ENCODE measurements at regions not wholly inside any gene's neighbourhood (a gene's known extent, or its start where the extent isn't known, plus 50 kb on each side); places are given as distances from the start of the nearest gene placed in this dataset.

- no peak for DNase-seq (ENCODE audit: low read depth, low spot score)
Observed at GRCh38 chr3:63026722-63027121, 151.5 kb upstream of the CADPS start.

GRCh38 chr3:63029326-63029725 is 154.1 kb upstream of the CADPS start:
- in situ Hi-C loops (cut with HindIII; ENCODE audit: low pct_unique_long_range_greater_than_20kb, low sequenced_read_pairs), result no loop called here
- DNase-seq (ENCODE audit: low read depth, low spot score), result no peak

More at GRCh38 chr3:63026722-63027121, 151.5 kb upstream of the CADPS start:
- in situ Hi-C loops (cut with HindIII; ENCODE audit: low pct_unique_long_range_greater_than_20kb, low sequenced_read_pairs), result no loop called here

GRCh38 chr3:63029921-63030320 is 154.7 kb upstream of the CADPS start:
- in situ Hi-C loops (cut with HindIII; ENCODE audit: low pct_unique_long_range_greater_than_20kb, low sequenced_read_pairs), result no loop called here
- DNase-seq (ENCODE audit: low read depth, low spot score), result no peak

GRCh38 chr3:63030666-63031065 is 155.4 kb upstream of the CADPS start:
- in situ Hi-C loops (cut with HindIII; ENCODE audit: low pct_unique_long_range_greater_than_20kb, low sequenced_read_pairs), result no loop called here
- no peak for DNase-seq (ENCODE audit: low read depth, low spot score)

GRCh38 chr3:63032881-63033280 is 157.7 kb upstream of the CADPS start:
- no peak for DNase-seq (ENCODE audit: low read depth, low spot score)
- in situ Hi-C loops (cut with HindIII; ENCODE audit: low pct_unique_long_range_greater_than_20kb, low sequenced_read_pairs), result no loop called here

GRCh38 chr3:63034101-63034500 is 158.9 kb upstream of the CADPS start:
- no peak for DNase-seq (ENCODE audit: low read depth, low spot score)
- in situ Hi-C loops (cut with HindIII; ENCODE audit: low pct_unique_long_range_greater_than_20kb, low sequenced_read_pairs), result no loop called here

GRCh38 chr3:63037116-63037515 is 161.9 kb upstream of the CADPS start:
- no peak for DNase-seq (ENCODE audit: low read depth, low spot score)
- in situ Hi-C loops (cut with HindIII; ENCODE audit: low pct_unique_long_range_greater_than_20kb, low sequenced_read_pairs), result no loop called here

- no peak for DNase-seq (ENCODE audit: low read depth, low spot score)
- in situ Hi-C loops (cut with HindIII; ENCODE audit: low pct_unique_long_range_greater_than_20kb, low sequenced_read_pairs), result no loop called here
Observed at GRCh38 chr3:63042833-63043232, 167.6 kb upstream of the CADPS start.

GRCh38 chr3:63043631-63044030 is 168.4 kb upstream of the CADPS start:
- in situ Hi-C loops (cut with HindIII; ENCODE audit: low pct_unique_long_range_greater_than_20kb, low sequenced_read_pairs), result no loop called here
- no peak for DNase-seq (ENCODE audit: low read depth, low spot score)

- no peak for DNase-seq (ENCODE audit: low read depth, low spot score)
- in situ Hi-C loops (cut with HindIII; ENCODE audit: low pct_unique_long_range_greater_than_20kb, low sequenced_read_pairs), result no loop called here
Observed at GRCh38 chr3:63046152-63046551, 170.9 kb upstream of the CADPS start.

- in situ Hi-C loops (cut with HindIII; ENCODE audit: low pct_unique_long_range_greater_than_20kb, low sequenced_read_pairs), result no loop called here
- no peak for DNase-seq (ENCODE audit: low read depth, low spot score)
Observed at GRCh38 chr3:63046580-63046979, 171.4 kb upstream of the CADPS start.

GRCh38 chr3:63047068-63047467 is 171.9 kb upstream of the CADPS start:
- in situ Hi-C loops (cut with HindIII; ENCODE audit: low pct_unique_long_range_greater_than_20kb, low sequenced_read_pairs), result no loop called here

GRCh38 chr3:63048367-63049326 is 173.4 kb upstream of the CADPS start:
- DNase-seq (ENCODE audit: low read depth, low spot score), result peak; percentile 11

More at GRCh38 chr3:63047068-63047467, 171.9 kb upstream of the CADPS start:
- DNase-seq (ENCODE audit: low read depth, low spot score), result no peak

GRCh38 chr3:63050548-63051177 is 175.4 kb upstream of the CADPS start:
- DNase-seq (ENCODE audit: low read depth, low spot score), result no peak
- in situ Hi-C loops (cut with HindIII; ENCODE audit: low pct_unique_long_range_greater_than_20kb, low sequenced_read_pairs), result no loop called here

More at GRCh38 chr3:63048367-63049326, 173.4 kb upstream of the CADPS start:
- in situ Hi-C loops (cut with HindIII; ENCODE audit: low pct_unique_long_range_greater_than_20kb, low sequenced_read_pairs), result no loop called here

- in situ Hi-C loops (cut with HindIII; ENCODE audit: low pct_unique_long_range_greater_than_20kb, low sequenced_read_pairs), result no loop called here
- DNase-seq (ENCODE audit: low read depth, low spot score), result no peak
Observed at GRCh38 chr3:63051920-63052319, 176.7 kb upstream of the CADPS start.

- DNase-seq (ENCODE audit: low read depth, low spot score), result no peak
- in situ Hi-C loops (cut with HindIII; ENCODE audit: low pct_unique_long_range_greater_than_20kb, low sequenced_read_pairs), result no loop called here
Observed at GRCh38 chr3:63056932-63057331, 181.7 kb upstream of the CADPS start.

- DNase-seq (ENCODE audit: low read depth, low spot score), result no peak
- in situ Hi-C loops (cut with HindIII; ENCODE audit: low pct_unique_long_range_greater_than_20kb, low sequenced_read_pairs), result no loop called here
Observed at GRCh38 chr3:63060412-63060811, 185.2 kb upstream of the CADPS start.

- no peak for DNase-seq (ENCODE audit: low read depth, low spot score)
- in situ Hi-C loops (cut with HindIII; ENCODE audit: low pct_unique_long_range_greater_than_20kb, low sequenced_read_pairs), result no loop called here
Observed at GRCh38 chr3:63061449-63061848, 186.2 kb upstream of the CADPS start.
